SK-N-SH treated with all-trans-retinoic acid at 6 μM for 48 hours (cell line): ENCODE measurements at regions not wholly inside any gene's neighbourhood (a gene's known extent, or its start where the extent isn't known, plus 50 kb on each side); places are given as distances from the start of the nearest gene placed in this dataset.

Experiments
- ARNTL ChIP-seq: fragments of 450-650 bp; formaldehyde crosslinking; IDR thresholded peaks from 2 replicates; pipeline ENCODE4 v1.5.0; 2020; ENCODE audit warnings: low read depth, mild to moderate bottlenecking, moderate library complexity, borderline replicate concordance
- BACH2 ChIP-seq: fragments of 250-450 bp; sonication (Bioruptor Pico); IDR thresholded peaks from 2 replicates; pipeline ENCODE4 v1.9.0; 2021; ENCODE audit warnings: mild to moderate bottlenecking, borderline replicate concordance
- CREB5 ChIP-seq: fragments of 250-450 bp; sonication (Bioruptor Pico); IDR thresholded peaks from 2 replicates; pipeline ENCODE4 v1.5.1; 2020; ENCODE audit warnings: low read depth, mild to moderate bottlenecking, moderate library complexity
- CSDC2 ChIP-seq: fragments of 250-450 bp; sonication (Bioruptor Pico); IDR thresholded peaks from 2 replicates; pipeline ENCODE4 v1.5.0; 2020; ENCODE audit warnings: mild to moderate bottlenecking, moderate library complexity
- CSRNP3 ChIP-seq: fragments of 250-450 bp; sonication (Bioruptor Pico); IDR thresholded peaks from 2 replicates; pipeline ENCODE4 v1.5.1; 2021; ENCODE audit warnings: mild to moderate bottlenecking, moderate library complexity
- ISL1 ChIP-seq: fragments of 250-450 bp; sonication (Bioruptor Pico); IDR thresholded peaks from 2 replicates; pipeline ENCODE4 v2.1.2; 2022; ENCODE audit warnings: mild to moderate bottlenecking, moderate library complexity
- RARB ChIP-seq: fragments of 250-450 bp; sonication (Bioruptor Pico); IDR thresholded peaks from 2 replicates; pipeline ENCODE4 v1.8.0; 2021; ENCODE audit warnings: mild to moderate bottlenecking, moderate library complexity
- TOX ChIP-seq: fragments of 250-450 bp; sonication (Bioruptor Pico); IDR thresholded peaks from 2 replicates; pipeline ENCODE4 v1.8.0; 2021; ENCODE audit warnings: mild to moderate bottlenecking, moderate library complexity, borderline replicate concordance
- TSHZ2 ChIP-seq: fragments of 250-450 bp; sonication (Bioruptor Pico); IDR thresholded peaks from 2 replicates; pipeline ENCODE4 v1.5.0; 2020; ENCODE audit warnings: mild to moderate bottlenecking, moderate library complexity
- ZFP3 ChIP-seq: fragments of 250-450 bp; sonication (Bioruptor Pico); IDR thresholded peaks from 2 replicates; pipeline ENCODE4 v1.5.0; 2020; ENCODE audit warnings: mild to moderate bottlenecking, moderate library complexity

- TF ChIP-seq CREB5 (no peak), CSDC2 (CRISPR knock-in tag) (no peak), ZFP3 (no peak), CSRNP3 (CRISPR knock-in tag) (no peak), ARNTL (CRISPR knock-in tag) (no peak), TSHZ2 (CRISPR knock-in tag) (no peak), ISL1 (CRISPR knock-in tag) (no peak), BACH2 (CRISPR knock-in tag) (no peak), RARB (CRISPR knock-in tag) (no peak), TOX (no peak)
Measured at GRCh38 chr2:226190479-226191252, 609.0 kb downstream of the IRS1 start.
